NCI-H345 (cell line): ENCODE measurements at regions not wholly inside any gene's neighbourhood (a gene's known extent, or its start where the extent isn't known, plus 50 kb on each side); places are given as distances from the start of the nearest gene placed in this dataset.

ENCODE experiments used
- DNase-seq: peaks from one replicate; lab custom pipeline; 2025; lab: John Stamatoyannopoulos, UW

DNA sequence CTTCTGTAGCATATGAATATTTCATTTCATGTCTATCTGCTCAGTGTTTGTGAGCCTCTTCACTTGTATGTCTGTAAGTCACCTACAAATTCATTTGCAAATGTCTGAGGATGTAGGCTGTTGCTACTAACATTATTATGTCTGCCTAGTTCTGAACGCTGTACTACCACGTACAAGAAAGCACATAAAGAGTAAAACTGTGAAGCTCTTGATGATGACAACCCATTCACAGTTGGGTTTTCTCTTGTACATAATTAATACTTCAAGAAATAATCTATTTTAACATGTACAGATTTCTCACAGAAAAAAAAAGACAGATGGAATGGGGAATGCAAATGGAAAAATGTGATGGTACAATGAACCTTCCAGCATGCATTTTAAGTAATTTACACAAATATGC, 64.3 kb upstream of the CPNE8 start:
- no peak for DNase-seq

DNA sequence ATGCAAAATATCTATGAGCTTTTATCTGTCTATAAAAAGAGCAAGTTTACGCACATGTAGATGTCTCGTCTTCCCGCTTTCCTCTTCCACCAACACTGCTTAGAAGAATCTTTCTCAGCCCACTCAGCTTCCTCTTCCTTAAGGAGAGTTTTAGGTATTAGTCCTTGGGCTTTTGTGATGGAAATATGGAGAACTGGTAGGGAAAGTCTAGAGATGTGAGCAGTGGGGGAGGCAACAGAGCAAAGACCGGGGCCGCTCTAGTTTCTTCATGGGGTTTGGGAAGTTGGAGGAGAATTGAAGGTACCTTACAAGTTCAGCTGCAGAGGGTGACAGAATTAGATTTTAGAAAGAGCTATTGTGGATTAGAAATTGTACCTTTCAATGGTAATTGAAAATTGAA, 56.3 kb upstream of the CPNE8 start:
- DNase-seq: no peak

DNA sequence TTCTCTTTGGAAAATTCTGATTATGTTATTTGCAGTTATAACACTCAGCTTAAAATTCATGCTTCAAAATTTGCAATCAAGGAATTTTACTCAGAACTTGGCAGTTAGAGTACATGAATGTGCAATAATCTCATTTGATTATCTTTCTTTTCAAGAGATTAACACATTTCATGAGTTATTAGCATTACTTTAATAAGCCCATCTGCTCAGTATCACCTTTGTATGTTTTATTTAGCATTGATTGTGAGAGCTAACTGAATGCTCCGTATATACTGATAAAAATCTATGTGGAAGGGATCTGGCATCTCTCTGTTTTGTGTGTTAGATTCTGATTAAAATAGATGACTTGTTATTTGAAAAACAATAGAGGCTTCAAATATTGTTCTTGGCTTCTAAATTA, 55.6 kb upstream of the CPNE8 start:
- no peak for DNase-seq

DNA sequence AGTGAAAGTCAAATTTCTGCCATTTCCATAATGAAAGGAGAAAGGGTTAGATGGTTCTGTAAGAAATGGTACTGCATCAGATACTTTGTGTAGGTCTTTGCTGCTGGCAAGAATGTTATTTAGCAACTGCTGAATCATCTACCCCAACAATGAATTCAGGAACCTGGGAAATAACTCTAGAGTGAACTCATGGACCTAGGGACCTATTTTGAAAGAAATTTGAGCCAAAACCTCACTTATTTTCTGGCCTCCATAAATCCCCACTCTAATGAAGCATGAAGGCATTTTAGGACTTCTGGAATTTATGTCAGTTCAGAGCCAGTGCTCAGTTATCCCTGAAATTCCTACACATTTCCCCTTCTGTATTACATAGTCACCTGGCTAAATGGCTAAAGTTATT, 50.9 kb upstream of the CPNE8 start:
- no peak for DNase-seq
